NT2/D1 (cell line): ENCODE measurements at regions not wholly inside any gene's neighbourhood (a gene's known extent, or its start where the extent isn't known, plus 50 kb on each side); places are given as distances from the start of the nearest gene placed in this dataset.

ENCODE experiments used
- SUZ12 ChIP-seq: IDR thresholded peaks from 2 replicates; pipeline ENCODE4 v1.6.1; 2011; ENCODE audit not compliant: insufficient read length, insufficient read depth; ENCODE audit errors: extremely low read depth
- ZNF274 ChIP-seq: IDR thresholded peaks from 2 replicates; pipeline ENCODE4 v1.6.1; 2011; ENCODE audit warnings: mild to moderate bottlenecking, low read depth, low read length

- TF ChIP-seq SUZ12: no peak
- no peak for TF ChIP-seq ZNF274
These were observed 200.1 kb upstream of the TMTC1 start for GRCh38 chr12:29983851-29984250.
